ENCODE measurements at regions not wholly inside any gene's neighbourhood (a gene's known extent, or its start where the extent isn't known, plus 50 kb on each side); places are given as distances from the start of the nearest gene placed in this dataset.

DNA sequence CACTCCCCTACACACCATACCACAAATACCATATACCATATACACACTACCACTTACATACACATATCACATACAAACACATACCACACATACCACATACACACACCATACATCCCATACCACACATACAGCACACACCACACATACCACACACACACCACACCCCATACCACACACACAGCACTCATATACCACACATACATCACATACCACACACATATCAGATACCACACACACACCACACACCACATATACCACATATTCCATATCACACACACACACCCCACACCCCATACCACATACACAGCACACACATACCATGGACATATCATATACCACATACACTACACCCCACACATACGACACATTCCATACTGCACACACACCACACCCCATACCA lies 276.6 kb downstream of the GADD45G start:
- TF ChIP-seq, protein P1, sequence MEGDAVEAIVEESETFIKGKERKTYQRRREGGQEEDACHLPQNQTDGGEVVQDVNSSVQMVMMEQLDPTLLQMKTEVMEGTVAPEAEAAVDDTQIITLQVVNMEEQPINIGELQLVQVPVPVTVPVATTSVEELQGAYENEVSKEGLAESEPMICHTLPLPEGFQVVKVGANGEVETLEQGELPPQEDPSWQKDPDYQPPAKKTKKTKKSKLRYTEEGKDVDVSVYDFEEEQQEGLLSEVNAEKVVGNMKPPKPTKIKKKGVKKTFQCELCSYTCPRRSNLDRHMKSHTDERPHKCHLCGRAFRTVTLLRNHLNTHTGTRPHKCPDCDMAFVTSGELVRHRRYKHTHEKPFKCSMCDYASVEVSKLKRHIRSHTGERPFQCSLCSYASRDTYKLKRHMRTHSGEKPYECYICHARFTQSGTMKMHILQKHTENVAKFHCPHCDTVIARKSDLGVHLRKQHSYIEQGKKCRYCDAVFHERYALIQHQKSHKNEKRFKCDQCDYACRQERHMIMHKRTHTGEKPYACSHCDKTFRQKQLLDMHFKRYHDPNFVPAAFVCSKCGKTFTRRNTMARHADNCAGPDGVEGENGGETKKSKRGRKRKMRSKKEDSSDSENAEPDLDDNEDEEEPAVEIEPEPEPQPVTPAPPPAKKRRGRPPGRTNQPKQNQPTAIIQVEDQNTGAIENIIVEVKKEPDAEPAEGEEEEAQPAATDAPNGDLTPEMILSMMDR (optimal IDR thresholded peaks at IDR 0.05 in 1 of 3, IDR thresholded peaks at IDR 0.05 in 1 of 3, conservative IDR thresholded peaks at IDR 0.05 in 1 of 3; ENCODE audit: extremely low read depth in 1 of 3, insufficient read depth in 2 of 3, low read length in 3 of 3) = no peak
- TF ChIP-seq EZH2 (IDR thresholded peaks at IDR 0.05; ENCODE audit: low read length) = no peak

Data from keratinocyte (primary cell).